H9 (cell line): ENCODE measurements at regions not wholly inside any gene's neighbourhood (a gene's known extent, or its start where the extent isn't known, plus 50 kb on each side); places are given as distances from the start of the nearest gene placed in this dataset.

ENCODE experiments used
- DNase-seq: peaks from one replicate; pipeline ENCODE4 v3.0.0-alpha.2; 2017
- H2AFZ ChIP-seq: one replicate; pipeline ENCODE4 v1.6.1; 2013; ENCODE audit warnings: mild to moderate bottlenecking, low read length, control low read depth, moderate library complexity
- H2AK5ac ChIP-seq: 2 replicates; pipeline ENCODE4 v1.6.1; 2013; ENCODE audit warnings: low read length, control low read depth, mixed read lengths; ENCODE audit not compliant: insufficient read length
- H2BK120ac ChIP-seq: one replicate; pipeline ENCODE4 v1.6.1; 2013; ENCODE audit warnings: low read depth, mild to moderate bottlenecking, low read length, control low read depth, inconsistent platforms; ENCODE audit not compliant: poor library complexity, severe bottlenecking
- H2BK12ac ChIP-seq: 2 replicates; pipeline ENCODE4 v1.6.1; 2013; ENCODE audit warnings: low read length, control low read depth, mixed read lengths, low read depth; ENCODE audit not compliant: insufficient read length
- H2BK15ac ChIP-seq: 2 replicates; pipeline ENCODE4 v1.6.1; 2013; ENCODE audit warnings: low read depth, low read length, control low read depth
- H2BK20ac ChIP-seq: one replicate; pipeline ENCODE4 v1.6.1; 2013; ENCODE audit warnings: low read depth, mild to moderate bottlenecking, low read length, control low read depth, inconsistent platforms; ENCODE audit not compliant: poor library complexity, severe bottlenecking
- H2BK5ac ChIP-seq: 2 replicates; pipeline ENCODE4 v1.6.1; 2013; ENCODE audit warnings: low read length, control low read depth, mixed read lengths; ENCODE audit not compliant: insufficient read length
- H3K14ac ChIP-seq: 2 replicates; pipeline ENCODE4 v1.6.1; 2013; ENCODE audit warnings: low read length, control low read depth; ENCODE audit not compliant: insufficient read depth
- H3K18ac ChIP-seq: 2 replicates; pipeline ENCODE4 v1.6.1; 2013; ENCODE audit warnings: low read depth, mild to moderate bottlenecking, mixed read lengths, low read length, control low read depth; ENCODE audit not compliant: insufficient read length
- H3K23ac ChIP-seq: 2 replicates; pipeline ENCODE4 v1.6.1; 2013; ENCODE audit warnings: low read length, control low read depth, mixed read lengths, low read depth; ENCODE audit not compliant: insufficient read length
- H3K23me2 ChIP-seq: 2 replicates; pipeline ENCODE4 v1.6.1; 2013; ENCODE audit warnings: low read depth, mild to moderate bottlenecking, mixed read lengths, low read length, control low read depth; ENCODE audit not compliant: insufficient read length, poor library complexity, severe bottlenecking
- H3K27ac ChIP-seq: 2 replicates; pipeline ENCODE4 v1.5.1; 2013; ENCODE audit warnings: low read length, control low read depth, mixed read lengths, low read depth; ENCODE audit not compliant: insufficient read length
- H3K27me3 ChIP-seq: 2 replicates; pipeline ENCODE4 v1.6.1; 2013; ENCODE audit warnings: low read length, control low read depth, inconsistent platforms; ENCODE audit not compliant: insufficient read depth
- H3K4ac ChIP-seq: 2 replicates; pipeline ENCODE4 v1.6.1; 2013; ENCODE audit warnings: low read depth, mild to moderate bottlenecking, control low read depth, inconsistent platforms, low read length, moderate library complexity
- H3K4me1 ChIP-seq: 2 replicates; pipeline ENCODE4 v1.6.1; 2013; ENCODE audit warnings: low read length, control low read depth, inconsistent platforms; ENCODE audit not compliant: insufficient read depth
- H3K4me2 ChIP-seq: 2 replicates; pipeline ENCODE4 v1.6.1; 2013; ENCODE audit warnings: low read length, control low read depth, mixed read lengths; ENCODE audit not compliant: insufficient read length, insufficient read depth
- H3K56ac ChIP-seq: 2 replicates; pipeline ENCODE4 v1.6.1; 2013; ENCODE audit warnings: low read depth, mild to moderate bottlenecking, mixed read lengths, low read length, control low read depth; ENCODE audit not compliant: insufficient read length
- H3K79me1 ChIP-seq: 2 replicates; pipeline ENCODE4 v1.6.1; 2013; ENCODE audit warnings: low read depth, mild to moderate bottlenecking, moderate library complexity, low read length, control low read depth, inconsistent platforms; ENCODE audit not compliant: insufficient read depth, poor library complexity, severe bottlenecking
- H3K79me2 ChIP-seq: 2 replicates; pipeline ENCODE4 v1.6.1; 2013; ENCODE audit warnings: low read length, control low read depth, inconsistent platforms; ENCODE audit not compliant: insufficient read depth
- H3K9ac ChIP-seq: 2 replicates; pipeline ENCODE4 v1.6.1; 2013; ENCODE audit warnings: low read length, control low read depth, mixed read lengths; ENCODE audit not compliant: insufficient read length; ENCODE audit errors: extremely low read depth
- H3K9me3 ChIP-seq: one replicate; pipeline ENCODE4 v1.6.1; 2013; ENCODE audit warnings: low read depth, low read length, inconsistent platforms; ENCODE audit not compliant: control insufficient read depth
- H3T11ph ChIP-seq: one replicate; pipeline ENCODE4 v1.6.1; 2013; ENCODE audit warnings: mild to moderate bottlenecking, low read length, control low read depth, inconsistent platforms
- H4K20me1 ChIP-seq: one replicate; pipeline ENCODE4 v1.6.1; 2013; ENCODE audit not compliant: control insufficient read depth, insufficient read length, insufficient read depth
- H4K5ac ChIP-seq: 2 replicates; pipeline ENCODE4 v1.6.1; 2013; ENCODE audit warnings: low read depth, mild to moderate bottlenecking, mixed read lengths, low read length, control low read depth; ENCODE audit not compliant: insufficient read length
- H4K8ac ChIP-seq: replicated peaks from 2 replicates; pipeline ENCODE4 v1.6.1; 2013; ENCODE audit warnings: low read length, control low read depth, mixed read lengths, low read depth; ENCODE audit not compliant: insufficient read length
- H4K91ac ChIP-seq: 2 replicates; pipeline ENCODE4 v1.6.1; 2013; ENCODE audit warnings: low read depth, mild to moderate bottlenecking, moderate library complexity, mixed read lengths, low read length, control low read depth; ENCODE audit not compliant: insufficient read length
- H3K27ac Mint-ChIP-seq, 3 experiments: 2 replicates in 2 of 3; 3 replicates in 1 of 3; pipeline ENCODE4 v1.8.0; 2020 to 2021; ENCODE audit warnings: mixed read lengths in 3 of 3, mild to moderate bottlenecking in 1 of 3, moderate library complexity in 1 of 3
- H3K27me3 Mint-ChIP-seq: 2 replicates; pipeline ENCODE4 v1.8.0; 2021; ENCODE audit warnings: low read depth, mild to moderate bottlenecking, moderate library complexity, mixed read lengths
- H3K36me3 Mint-ChIP-seq, 3 experiments: 2 replicates in 2 of 3; 3 replicates in 1 of 3; pipeline ENCODE4 v1.8.0; 2020 to 2021; ENCODE audit warnings: low read depth in 3 of 3, mixed read lengths in 3 of 3; ENCODE audit not compliant: insufficient read depth in 1 of 3
- H3K4me1 Mint-ChIP-seq, 2 experiments: 2 replicates each; pipeline ENCODE4 v1.8.0; 2020; ENCODE audit warnings: mixed read lengths in 2 of 2
- H3K4me3 Mint-ChIP-seq, 2 experiments: 2 replicates in 1 of 2; 3 replicates in 1 of 2; pipeline ENCODE4 v1.8.0; 2020 to 2021; ENCODE audit warnings: mild to moderate bottlenecking in 2 of 2, mixed read lengths in 2 of 2, moderate library complexity in 1 of 2
- H3K9me3 Mint-ChIP-seq, 2 experiments: 2 replicates in 1 of 2; 3 replicates in 1 of 2; pipeline ENCODE4 v1.8.0; 2020; ENCODE audit warnings: mild to moderate bottlenecking in 2 of 2, mixed read lengths in 2 of 2, moderate library complexity in 1 of 2
- CTCF ChIP-seq: fragments of 200-600 bp; sonication (generic); conservative IDR thresholded peaks from 3 replicates; pipeline ENCODE4 v1.8.0; 2021; ENCODE audit warnings: antibody characterized with exemption, mild to moderate bottlenecking
- WGBS: extraction: QIAGEN DNeasy Blood & Tissue Kit; methylation state at CpG from one replicate; pipeline ENCODE4 v1.1.7; 2013; ENCODE audit warnings: missing lambda C conversion rate, low lambda C conversion rate, mixed read lengths; ENCODE audit not compliant: insufficient read length; ENCODE audit errors: extremely low coverage; 5-methylcytosine and 5-hydroxymethylcytosine counted together

- no peak overlapping the region for H2AK5ac ChIP-seq
- no CpG with 5 or more reads among the region's 2 CpGs for WGBS
- DNase-seq, result no peak
Measured at GRCh38 chr3:106336619-106337018, 467.8 kb upstream of the CBLB start.

More at GRCh38 chr3:106336619-106337018, 467.8 kb upstream of the CBLB start:
- H3K9me3 Mint-ChIP-seq, result no peaks in the 10 kb centered on the region
- H3K9ac ChIP-seq, result no peak overlapping the region
- H3K36me3 Mint-ChIP-seq, result no peaks in the 10 kb centered on the region
- H2BK5ac ChIP-seq, result no peak overlapping the region
- no peak overlapping the region for H3K4me3 Mint-ChIP-seq
- no peaks in the 10 kb centered on the region for H3K9me3 ChIP-seq
- no peaks in the 10 kb centered on the region for H3K79me1 ChIP-seq
- no peak for TF ChIP-seq CTCF
- 0 out of 4 replicates have a peak, but pooled peaks cover 0 to 4% of the 10 kb centered on the region in 2 experiments for H3K4me1 Mint-ChIP-seq
- no peaks in the 10 kb centered on the region for H3K27me3 Mint-ChIP-seq
- H2BK120ac ChIP-seq, result no peak overlapping the region
- H3K23me2 ChIP-seq, result no peaks in the 10 kb centered on the region
- no peak overlapping the region for H2AFZ ChIP-seq
- no peak overlapping the region for H3K27ac Mint-ChIP-seq
- no peak overlapping the region for H2BK20ac ChIP-seq
- H3K18ac ChIP-seq, result no peak overlapping the region
- H3K27me3 ChIP-seq, result no peaks in the 10 kb centered on the region
- no peak overlapping the region for H4K91ac ChIP-seq
- no peak overlapping the region for H3K23ac ChIP-seq
- no peak overlapping the region for H3K14ac ChIP-seq
- H4K20me1 ChIP-seq, result no peaks in the 10 kb centered on the region
- H2BK15ac ChIP-seq, result no peak overlapping the region
- H3K27ac ChIP-seq, result no peak overlapping the region
- no peak overlapping the region for H3K4ac ChIP-seq
- no peak overlapping the region for H4K5ac ChIP-seq
- no peak overlapping the region for H4K8ac ChIP-seq
- H3K4me1 ChIP-seq, result no peaks in the 10 kb centered on the region
- no peak overlapping the region for H3K4me2 ChIP-seq
- no peak overlapping the region for H3T11ph ChIP-seq
- H2BK12ac ChIP-seq, result no peak overlapping the region
- no peak overlapping the region for H3K56ac ChIP-seq
- H3K79me2 ChIP-seq, result no peaks in the 10 kb centered on the region
